ENCODE measurements at regions not wholly inside any gene's neighbourhood (a gene's known extent, or its start where the extent isn't known, plus 50 kb on each side); places are given as distances from the start of the nearest gene placed in this dataset.

DNA sequence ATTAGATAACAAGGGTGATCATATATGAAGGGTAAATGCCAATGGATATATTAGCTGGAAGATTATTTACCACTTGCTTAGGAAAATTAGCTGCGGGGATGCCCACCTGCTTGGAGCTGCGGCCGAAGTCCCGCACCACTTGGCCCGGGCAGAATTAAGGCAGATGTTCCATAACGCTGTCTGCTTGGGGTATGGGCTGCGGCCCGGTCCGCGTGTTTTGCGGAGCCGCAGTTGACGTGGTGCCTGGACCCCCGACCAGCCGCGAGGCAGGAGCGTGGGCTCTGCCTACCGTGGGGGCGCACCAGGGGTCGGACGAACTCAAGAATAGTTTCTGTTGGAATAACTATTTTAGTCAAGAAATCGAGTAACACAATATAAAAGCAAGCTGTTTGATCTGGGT, 235.2 kb downstream of the CPXCR1 start:
- H3K4me3 Mint-ChIP-seq: no peak overlapping the region

GRCh38 chrX:88982933-88983332, 235.9 kb downstream of the CPXCR1 start:
- H3F3A ChIP-seq (replicated peaks; ENCODE audit: low read depth): no peaks in the 10 kb centered on the region
- no peaks in the 10 kb centered on the region for H3K9me2 ChIP-seq (ENCODE audit: insufficient read depth)
- H2AFZ ChIP-seq: no peak overlapping the region
- TF ChIP-seq EZH2 (IDR thresholded peaks at IDR 0.05; ENCODE audit: low read depth, unreplicated experiment): no peak
- TF ChIP-seq, protein P1, sequence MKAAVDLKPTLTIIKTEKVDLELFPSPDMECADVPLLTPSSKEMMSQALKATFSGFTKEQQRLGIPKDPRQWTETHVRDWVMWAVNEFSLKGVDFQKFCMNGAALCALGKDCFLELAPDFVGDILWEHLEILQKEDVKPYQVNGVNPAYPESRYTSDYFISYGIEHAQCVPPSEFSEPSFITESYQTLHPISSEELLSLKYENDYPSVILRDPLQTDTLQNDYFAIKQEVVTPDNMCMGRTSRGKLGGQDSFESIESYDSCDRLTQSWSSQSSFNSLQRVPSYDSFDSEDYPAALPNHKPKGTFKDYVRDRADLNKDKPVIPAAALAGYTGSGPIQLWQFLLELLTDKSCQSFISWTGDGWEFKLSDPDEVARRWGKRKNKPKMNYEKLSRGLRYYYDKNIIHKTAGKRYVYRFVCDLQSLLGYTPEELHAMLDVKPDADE (IDR thresholded peaks at IDR 0.05): no peak
- TF ChIP-seq, protein P2, sequence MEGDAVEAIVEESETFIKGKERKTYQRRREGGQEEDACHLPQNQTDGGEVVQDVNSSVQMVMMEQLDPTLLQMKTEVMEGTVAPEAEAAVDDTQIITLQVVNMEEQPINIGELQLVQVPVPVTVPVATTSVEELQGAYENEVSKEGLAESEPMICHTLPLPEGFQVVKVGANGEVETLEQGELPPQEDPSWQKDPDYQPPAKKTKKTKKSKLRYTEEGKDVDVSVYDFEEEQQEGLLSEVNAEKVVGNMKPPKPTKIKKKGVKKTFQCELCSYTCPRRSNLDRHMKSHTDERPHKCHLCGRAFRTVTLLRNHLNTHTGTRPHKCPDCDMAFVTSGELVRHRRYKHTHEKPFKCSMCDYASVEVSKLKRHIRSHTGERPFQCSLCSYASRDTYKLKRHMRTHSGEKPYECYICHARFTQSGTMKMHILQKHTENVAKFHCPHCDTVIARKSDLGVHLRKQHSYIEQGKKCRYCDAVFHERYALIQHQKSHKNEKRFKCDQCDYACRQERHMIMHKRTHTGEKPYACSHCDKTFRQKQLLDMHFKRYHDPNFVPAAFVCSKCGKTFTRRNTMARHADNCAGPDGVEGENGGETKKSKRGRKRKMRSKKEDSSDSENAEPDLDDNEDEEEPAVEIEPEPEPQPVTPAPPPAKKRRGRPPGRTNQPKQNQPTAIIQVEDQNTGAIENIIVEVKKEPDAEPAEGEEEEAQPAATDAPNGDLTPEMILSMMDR (conservative IDR thresholded peaks at IDR 0.05; ENCODE audit: low read depth in 2 of 2): no peak
- H3K27me3 Mint-ChIP-seq (ENCODE audit: insufficient read depth, low read depth, poor library complexity): peaks cover 2% of the 10 kb centered on the region
- H3K36me3 ChIP-seq (ENCODE audit: insufficient read depth): no peaks in the 10 kb centered on the region
- peaks cover 25% of the 10 kb centered on the region for H3K4me1 Mint-ChIP-seq
- H3K4me3 ChIP-seq: no peak overlapping the region
- peak overlapping the region; percentile 53; the same call in 1 of the 2 replicates for H3K4me2 ChIP-seq
- DNase-seq (ENCODE audit: low spot score) (peak; percentile 37), ATAC-seq (peak; percentile 63)
- H3K9me3 Mint-ChIP-seq: no peaks in the 10 kb centered on the region
- no peaks in the 10 kb centered on the region for H4K20me1 ChIP-seq (replicated peaks; ENCODE audit: insufficient read depth)
- no peaks in the 10 kb centered on the region for H3K79me2 ChIP-seq (replicated peaks; ENCODE audit: insufficient read depth)
- H3K4me3 Mint-ChIP-seq: no peak overlapping the region
- no peaks in the 10 kb centered on the region for H3K36me3 Mint-ChIP-seq (ENCODE audit: low read depth)
- peak overlapping the region; percentile 89 for H3K27ac ChIP-seq (ENCODE audit: low read depth)
- H3K27me3 ChIP-seq (ENCODE audit: insufficient read depth): no peaks in the 10 kb centered on the region
- peaks cover 43% of the 10 kb centered on the region for H3K4me1 ChIP-seq (ENCODE audit: insufficient read depth)
- peak overlapping the region; percentile 96 for H3K27ac Mint-ChIP-seq

More for the DNA sequence above, 235.2 kb downstream of the CPXCR1 start:
- peak overlapping the region; percentile 89 for H3K27ac ChIP-seq (ENCODE audit: low read depth)
- TF ChIP-seq NANOG (IDR thresholded peaks at IDR 0.05; ENCODE audit: borderline replicate concordance) (no peak), CREB1 (CRISPR knock-in tag; IDR thresholded peaks at IDR 0.05; ENCODE audit: low read depth) (no peak), POLR2AphosphoS5 (IDR thresholded peaks at IDR 0.05; ENCODE audit: low read depth) (no peak)
- peak overlapping the region; percentile 96 for H3K27ac Mint-ChIP-seq
- no peak overlapping the region for H2AFZ ChIP-seq
- H3K36me3 Mint-ChIP-seq (ENCODE audit: low read depth): peaks cover 4% of the 10 kb centered on the region; the same call in 1 of the 3 replicates
- H3K4me2 ChIP-seq: peak overlapping the region; percentile 9; the same call in 1 of the 2 replicates
- no peak for DNase-seq (ENCODE audit: low spot score)
- no peaks in the 10 kb centered on the region for H3K9me3 Mint-ChIP-seq
- no peaks in the 10 kb centered on the region for H3K79me2 ChIP-seq (replicated peaks; ENCODE audit: insufficient read depth)
- no peaks in the 10 kb centered on the region for H3K36me3 ChIP-seq (ENCODE audit: insufficient read depth)
- H3K9me2 ChIP-seq (ENCODE audit: insufficient read depth): no peaks in the 10 kb centered on the region
- H4K20me1 ChIP-seq (replicated peaks; ENCODE audit: insufficient read depth): no peaks in the 10 kb centered on the region
- peaks cover 2% of the 10 kb centered on the region for H3K27me3 Mint-ChIP-seq (ENCODE audit: insufficient read depth, low read depth, poor library complexity)
- no peaks in the 10 kb centered on the region for H3F3A ChIP-seq (replicated peaks; ENCODE audit: low read depth)
- ATAC-seq: no peak; the same call in 2 of the 3 replicates
- peaks cover 43% of the 10 kb centered on the region for H3K4me1 ChIP-seq (ENCODE audit: insufficient read depth)
- H3K4me1 Mint-ChIP-seq: peaks cover 25% of the 10 kb centered on the region
- no peak overlapping the region for H3K4me3 ChIP-seq
- H3K27me3 ChIP-seq (ENCODE audit: insufficient read depth): no peaks in the 10 kb centered on the region

GRCh38 chrX:88988796-88989195, 241.8 kb downstream of the CPXCR1 start:
- Mint-ChIP-seq H3K36me3 (ENCODE audit: low read depth) (no peaks in the 10 kb centered on the region), H3K4me3 (no peak overlapping the region), H3K4me1 (peaks cover 51% of the 10 kb centered on the region), H3K27me3 (ENCODE audit: insufficient read depth, low read depth, poor library complexity) (peaks cover 3% of the 10 kb centered on the region), H3K27ac (peak overlapping the region; percentile 80), H3K9me3 (no peaks in the 10 kb centered on the region)
- no peaks in the 10 kb centered on the region for H3K9me2 ChIP-seq (ENCODE audit: insufficient read depth)
- H3K79me2 ChIP-seq (replicated peaks; ENCODE audit: insufficient read depth): no peaks in the 10 kb centered on the region
- no peak overlapping the region for H3K4me3 ChIP-seq
- H3F3A ChIP-seq (replicated peaks; ENCODE audit: low read depth): no peaks in the 10 kb centered on the region
- no peak overlapping the region for H2AFZ ChIP-seq
- ATAC-seq: no peak
- H3K4me2 ChIP-seq: peak overlapping the region; percentile 44; the same call in 1 of the 2 replicates
- H3K27ac ChIP-seq (ENCODE audit: low read depth): peak overlapping the region; percentile 80; the same call in 1 of the 2 replicates
- peaks cover 51% of the 10 kb centered on the region for H3K4me1 ChIP-seq (ENCODE audit: insufficient read depth)
- no peaks in the 10 kb centered on the region for H4K20me1 ChIP-seq (replicated peaks; ENCODE audit: insufficient read depth)
- no peaks in the 10 kb centered on the region for H3K36me3 ChIP-seq (ENCODE audit: insufficient read depth)
- H3K27me3 ChIP-seq (ENCODE audit: insufficient read depth): no peaks in the 10 kb centered on the region
- DNase-seq (ENCODE audit: low spot score): no peak
- no peak for TF ChIP-seq ZNF462 (CRISPR knock-in tag; IDR thresholded peaks at IDR 0.05)
- TF ChIP-seq NANOG (IDR thresholded peaks at IDR 0.05; ENCODE audit: borderline replicate concordance): no peak

All from GM23338 (cell line).